ENCODE measurements at regions not wholly inside any gene's neighbourhood (a gene's known extent, or its start where the extent isn't known, plus 50 kb on each side); places are given as distances from the start of the nearest gene placed in this dataset.

DNA sequence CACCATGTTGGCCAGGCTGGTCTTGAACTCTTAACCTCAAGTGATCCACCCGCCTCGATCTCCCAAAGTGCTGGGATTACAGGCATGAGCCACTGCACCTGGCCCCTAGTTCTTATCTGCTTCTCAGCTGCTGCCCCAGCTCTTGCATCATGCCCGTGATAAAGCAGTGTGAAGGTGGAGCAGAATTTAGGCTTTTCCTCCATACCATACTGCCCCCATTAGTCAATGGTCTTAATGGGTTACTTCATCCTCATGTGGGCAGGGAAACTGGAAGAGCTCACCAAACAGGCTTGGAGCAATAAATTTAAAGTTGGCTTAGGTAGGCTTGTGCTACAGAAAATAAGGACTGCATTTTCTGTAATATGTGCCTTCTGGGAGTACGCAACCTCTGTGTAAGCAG, 636.9 kb upstream of the BOD1L1 start:
- TF ChIP-seq GATA2 (IDR thresholded peaks at IDR 0.05; ENCODE audit: low read depth, low read length) (no peak), GATA3 (IDR thresholded peaks at IDR 0.05; ENCODE audit: low read depth, low read length) (no peak)

Data from SH-SY5Y (cell line).